ENCODE measurements at regions not wholly inside any gene's neighbourhood (a gene's known extent, or its start where the extent isn't known, plus 50 kb on each side); places are given as distances from the start of the nearest gene placed in this dataset.

DNA sequence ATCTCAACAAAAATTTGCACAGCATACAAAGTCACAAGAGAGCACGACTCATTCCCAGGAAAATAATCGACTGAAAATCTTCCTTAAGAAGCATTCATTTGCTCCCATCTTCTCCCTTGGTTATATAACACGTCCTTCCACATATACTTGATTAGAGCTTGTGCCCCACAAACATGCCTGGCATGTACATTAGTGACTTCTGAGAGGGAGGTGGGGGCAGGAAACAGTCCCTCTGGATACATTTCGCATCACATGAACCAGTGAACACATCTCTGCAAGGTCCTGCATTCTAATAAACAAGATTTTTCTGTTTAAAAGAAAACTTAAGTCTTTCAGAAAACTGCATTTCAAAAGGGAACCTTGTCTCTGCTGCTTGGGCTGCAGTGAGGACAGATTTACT lies 54.1 kb upstream of the IGLL5 start:
- WGBS, 2 donors (ENCODE audit: low coverage in 1 of 2) = 60 to 71% methylated on average over 4 of the region's 4 CpGs
- no peak overlapping the region for H3K27ac ChIP-seq
- no peak overlapping the region for H3K4me3 ChIP-seq
- no peaks in the 10 kb centered on the region for H3K36me3 ChIP-seq
- H3K4me1 ChIP-seq = no peaks in the 10 kb centered on the region
- TF ChIP-seq POLR2AphosphoS5 (IDR thresholded peaks at IDR 0.05) (no peak), EP300 (IDR thresholded peaks at IDR 0.05) (no peak), CTCF (IDR thresholded peaks at IDR 0.05) (no peak), POLR2A (IDR thresholded peaks at IDR 0.05) (no peak)
- H3K9me3 ChIP-seq = peaks cover 0 to 14% (median 0%) of the 10 kb centered on the region in 3 donors
- H3K27me3 ChIP-seq = peaks cover 44% of the 10 kb centered on the region
- ATAC-seq = no peak

- Histone ChIP-seq H3K4me1 (no peaks in the 10 kb centered on the region), H3K9me3 (peaks cover 0 to 14% (median 0%) of the 10 kb centered on the region in 3 donors), H3K27ac (no peak overlapping the region), H3K27me3 (peaks cover 50% of the 10 kb centered on the region), H3K36me3 (no peaks in the 10 kb centered on the region), H3K4me3 (no peak overlapping the region)
- 45 to 71% methylated on average over 3 of the region's 3 CpGs for WGBS, 2 donors (ENCODE audit: low coverage in 1 of 2)
- ATAC-seq = no peak
- TF ChIP-seq POLR2A (IDR thresholded peaks at IDR 0.05) (no peak), POLR2AphosphoS5 (IDR thresholded peaks at IDR 0.05) (no peak), EP300 (IDR thresholded peaks at IDR 0.05) (no peak), CTCF (IDR thresholded peaks at IDR 0.05) (no peak)
Observed at GRCh38 chr22:22834204-22834603, 53.4 kb upstream of the IGLL5 start.

- 69% methylated on average over 3 of the region's 6 CpGs; no CpG with 5 or more reads in 1 of the 2 donors for WGBS, 2 donors (ENCODE audit: low coverage in 1 of 2)
- Histone ChIP-seq H3K4me1 (no peaks in the 10 kb centered on the region), H3K4me3 (no peak overlapping the region), H3K27me3 (peaks cover 50% of the 10 kb centered on the region), H3K27ac (no peak overlapping the region), H3K36me3 (no peaks in the 10 kb centered on the region), H3K9me3 (peaks cover 0 to 14% (median 0%) of the 10 kb centered on the region in 3 donors)
- TF ChIP-seq POLR2A (IDR thresholded peaks at IDR 0.05) (no peak), EP300 (IDR thresholded peaks at IDR 0.05) (no peak), POLR2AphosphoS5 (IDR thresholded peaks at IDR 0.05) (no peak), CTCF (IDR thresholded peaks at IDR 0.05) (no peak)
- no peak for ATAC-seq
Observed at GRCh38 chr22:22834783-22835182, 52.8 kb upstream of the IGLL5 start.

DNA sequence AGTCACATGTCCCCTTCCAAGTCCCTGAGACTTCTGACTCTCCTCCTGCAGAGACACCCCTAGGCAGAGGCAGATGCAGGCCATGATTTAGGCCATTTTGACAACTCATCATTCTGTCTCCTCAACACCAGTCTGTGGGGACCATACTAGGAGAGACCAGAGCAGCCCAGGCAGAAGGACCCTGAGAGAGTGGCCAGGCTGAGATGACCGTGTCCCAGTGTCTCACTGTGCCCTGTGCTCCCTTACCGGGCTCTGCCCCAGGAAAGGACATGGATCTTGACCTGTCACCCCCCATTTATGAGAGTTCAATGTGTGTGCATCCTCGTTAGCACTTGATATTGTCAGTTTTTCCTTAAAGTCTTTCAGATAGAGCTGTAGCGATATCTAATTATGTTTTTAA lies 52.4 kb upstream of the IGLL5 start:
- Histone ChIP-seq H3K36me3 (no peaks in the 10 kb centered on the region), H3K27me3 (peaks cover 50% of the 10 kb centered on the region), H3K4me1 (no peaks in the 10 kb centered on the region), H3K27ac (no peak overlapping the region), H3K4me3 (no peak overlapping the region), H3K9me3 (peaks cover 0 to 13% (median 0%) of the 10 kb centered on the region in 3 donors)
- no peak for ATAC-seq
- TF ChIP-seq POLR2A (IDR thresholded peaks at IDR 0.05) (no peak), CTCF (IDR thresholded peaks at IDR 0.05) (no peak), POLR2AphosphoS5 (IDR thresholded peaks at IDR 0.05) (no peak), EP300 (IDR thresholded peaks at IDR 0.05) (no peak)
- WGBS, 2 donors (ENCODE audit: low coverage in 1 of 2) = 66% methylated on average over 4 of the region's 4 CpGs; no CpG with 5 or more reads in 1 of the 2 donors

DNA sequence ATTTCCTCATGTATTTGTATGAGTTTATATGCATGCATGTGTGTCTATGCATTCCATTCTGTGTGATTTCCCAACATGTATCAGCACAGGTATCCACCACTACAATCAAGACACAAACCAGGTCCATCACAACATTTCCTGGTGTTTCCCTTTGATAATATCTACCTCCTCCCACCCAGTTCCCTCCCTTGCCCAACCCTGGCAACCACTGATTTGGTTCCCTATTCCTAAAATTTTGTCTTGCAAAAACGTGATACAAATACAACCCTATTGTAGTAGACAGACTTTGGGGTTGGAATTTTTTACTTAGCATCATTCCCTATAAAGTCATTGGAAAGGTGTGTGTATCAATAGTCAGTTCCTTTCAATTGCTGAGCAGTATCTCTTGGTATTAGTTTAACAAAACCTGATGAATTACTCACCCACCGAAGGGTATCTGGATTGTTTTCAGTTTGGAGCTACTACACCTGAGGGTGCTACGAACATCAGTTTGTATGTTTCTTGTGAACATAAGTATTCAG lies 51.8 kb upstream of the IGLL5 start:
- Histone ChIP-seq H3K27me3 (peaks cover 50% of the 10 kb centered on the region), H3K36me3 (no peaks in the 10 kb centered on the region), H3K4me1 (no peaks in the 10 kb centered on the region), H3K27ac (no peak overlapping the region), H3K9me3 (peaks cover 0 to 7% (median 0%) of the 10 kb centered on the region in 3 donors), H3K4me3 (no peak overlapping the region)
- TF ChIP-seq CTCF (IDR thresholded peaks at IDR 0.05) (no peak), EP300 (IDR thresholded peaks at IDR 0.05) (no peak), POLR2A (IDR thresholded peaks at IDR 0.05) (no peak), POLR2AphosphoS5 (IDR thresholded peaks at IDR 0.05) (no peak)
- 73 to 82% methylated on average over 3 of the region's 3 CpGs for WGBS, 2 donors (ENCODE audit: low coverage in 1 of 2)
- no peak for ATAC-seq

All from gastroesophageal sphincter (tissue), 4 donors.